Endodermal cell (in vitro differentiated cells): ENCODE measurements at regions not wholly inside any gene's neighbourhood (a gene's known extent, or its start where the extent isn't known, plus 50 kb on each side); places are given as distances from the start of the nearest gene placed in this dataset.

Source experiments
- DNase-seq: peaks from one replicate; pipeline ENCODE4 v3.0.0-alpha.2; 2017
- H3K27ac ChIP-seq: 2 replicates; pipeline ENCODE4 v1.5.1; 2013; ENCODE audit warnings: mild to moderate bottlenecking, low read depth, low read length, moderate library complexity
- H3K27me3 ChIP-seq: 2 replicates; pipeline ENCODE4 v1.6.1; 2013; ENCODE audit warnings: mild to moderate bottlenecking, low read length, moderate library complexity; ENCODE audit not compliant: insufficient read depth, control insufficient read depth, poor library complexity, severe bottlenecking
- H3K36me3 ChIP-seq: 2 replicates; pipeline ENCODE4 v1.7.0; 2013; ENCODE audit warnings: mild to moderate bottlenecking, low read length, moderate library complexity; ENCODE audit not compliant: control insufficient read depth, insufficient read depth
- H3K4me1 ChIP-seq: one replicate; pipeline ENCODE4 v1.7.0; 2013; ENCODE audit warnings: low read length; ENCODE audit not compliant: control insufficient read depth, insufficient read depth
- H3K4me3 ChIP-seq: 2 replicates; pipeline ENCODE4 v1.5.1; 2013; ENCODE audit warnings: mild to moderate bottlenecking, low read length, moderate library complexity
- H3K9ac ChIP-seq: 2 replicates; pipeline ENCODE4 v1.6.1; 2013; ENCODE audit warnings: mild to moderate bottlenecking, low read length, moderate library complexity; ENCODE audit not compliant: poor library complexity, severe bottlenecking; ENCODE audit errors: extremely low read depth
- H3K9me3 ChIP-seq: 2 replicates; pipeline ENCODE4 v1.6.1; 2013; ENCODE audit warnings: mild to moderate bottlenecking, low read length, moderate library complexity; ENCODE audit not compliant: control insufficient read depth
- H3K27ac Mint-ChIP-seq: 2 replicates; pipeline ENCODE4 v1.8.0; 2020; ENCODE audit warnings: mixed read lengths
- H3K27me3 Mint-ChIP-seq: 2 replicates; pipeline ENCODE4 v1.8.0; 2021; ENCODE audit warnings: mild to moderate bottlenecking, mixed read lengths; ENCODE audit not compliant: insufficient read depth
- H3K36me3 Mint-ChIP-seq: 2 replicates; pipeline ENCODE4 v1.8.0; 2020; ENCODE audit warnings: low read depth, mixed read lengths
- H3K4me1 Mint-ChIP-seq: 2 replicates; pipeline ENCODE4 v1.8.0; 2020; ENCODE audit warnings: mixed read lengths
- H3K4me3 Mint-ChIP-seq: 2 replicates; pipeline ENCODE4 v1.8.0; 2020; ENCODE audit warnings: mild to moderate bottlenecking, moderate library complexity, mixed read lengths
- H3K9me3 Mint-ChIP-seq: 2 replicates; pipeline ENCODE4 v1.8.0; 2020; ENCODE audit warnings: mild to moderate bottlenecking, mixed read lengths
- WGBS, 2 experiments: methylation state at CpG; one replicate each; pipeline versions ENCODE4 v1.1.5 to v1.1.7; 2013; ENCODE audit warnings: missing lambda C conversion rate in 2 of 2, mixed read lengths in 1 of 2; ENCODE audit not compliant: insufficient coverage in 1 of 2, insufficient read length in 1 of 2; 5-methylcytosine and 5-hydroxymethylcytosine counted together
- TF ChIP-seq, protein P1 (sequence below): fragments of 200-600 bp; sonication (generic); conservative IDR thresholded peaks from 2 replicates; pipeline ENCODE4 v1.5.0; 2021; ENCODE audit warnings: antibody characterized with exemption, mild to moderate bottlenecking

GRCh38 chr5:118208031-118208453 lies 780.3 kb downstream of the DTWD2 start:
- peaks cover 21% of the 10 kb centered on the region for H3K9me3 ChIP-seq
- H3K36me3 ChIP-seq = no peaks in the 10 kb centered on the region
- H3K4me1 ChIP-seq = no peaks in the 10 kb centered on the region
- peaks cover 34% of the 10 kb centered on the region for H3K9me3 Mint-ChIP-seq
- no peak for DNase-seq
- H3K27ac ChIP-seq = no peak overlapping the region
- no peak overlapping the region for H3K4me3 ChIP-seq
- H3K27me3 Mint-ChIP-seq = no peaks in the 10 kb centered on the region
- 95 to 100% methylated on average over 4 to 23 of the region's 23 CpGs for WGBS, 2 experiments
- H3K4me3 Mint-ChIP-seq = no peak overlapping the region
- TF ChIP-seq, protein P1, sequence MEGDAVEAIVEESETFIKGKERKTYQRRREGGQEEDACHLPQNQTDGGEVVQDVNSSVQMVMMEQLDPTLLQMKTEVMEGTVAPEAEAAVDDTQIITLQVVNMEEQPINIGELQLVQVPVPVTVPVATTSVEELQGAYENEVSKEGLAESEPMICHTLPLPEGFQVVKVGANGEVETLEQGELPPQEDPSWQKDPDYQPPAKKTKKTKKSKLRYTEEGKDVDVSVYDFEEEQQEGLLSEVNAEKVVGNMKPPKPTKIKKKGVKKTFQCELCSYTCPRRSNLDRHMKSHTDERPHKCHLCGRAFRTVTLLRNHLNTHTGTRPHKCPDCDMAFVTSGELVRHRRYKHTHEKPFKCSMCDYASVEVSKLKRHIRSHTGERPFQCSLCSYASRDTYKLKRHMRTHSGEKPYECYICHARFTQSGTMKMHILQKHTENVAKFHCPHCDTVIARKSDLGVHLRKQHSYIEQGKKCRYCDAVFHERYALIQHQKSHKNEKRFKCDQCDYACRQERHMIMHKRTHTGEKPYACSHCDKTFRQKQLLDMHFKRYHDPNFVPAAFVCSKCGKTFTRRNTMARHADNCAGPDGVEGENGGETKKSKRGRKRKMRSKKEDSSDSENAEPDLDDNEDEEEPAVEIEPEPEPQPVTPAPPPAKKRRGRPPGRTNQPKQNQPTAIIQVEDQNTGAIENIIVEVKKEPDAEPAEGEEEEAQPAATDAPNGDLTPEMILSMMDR = no peak
- no peaks in the 10 kb centered on the region for H3K36me3 Mint-ChIP-seq
- H3K9ac ChIP-seq = no peak overlapping the region
- H3K27me3 ChIP-seq = no peaks in the 10 kb centered on the region
- no peak overlapping the region for H3K27ac Mint-ChIP-seq
- H3K4me1 Mint-ChIP-seq = no peaks in the 10 kb centered on the region

DNA sequence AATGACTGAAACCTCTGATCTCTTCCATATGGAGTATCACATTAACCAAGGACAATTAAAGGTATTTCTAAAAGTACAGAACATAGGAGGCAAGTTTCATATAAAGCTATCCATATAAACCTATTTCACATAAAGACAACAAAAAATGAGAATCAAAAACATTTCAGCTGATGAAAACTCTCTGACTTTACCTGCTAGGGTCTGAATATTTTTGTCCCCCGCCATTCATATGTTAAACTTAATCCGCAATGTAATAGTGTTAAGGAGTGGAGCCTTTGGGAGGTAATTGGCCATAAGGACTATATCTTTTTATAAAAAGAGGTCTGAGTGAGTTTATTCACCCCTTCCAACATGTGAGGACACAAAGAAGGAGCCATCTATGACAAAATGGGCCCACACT lies 788.5 kb downstream of the DTWD2 start:
- no peaks in the 10 kb centered on the region for H3K4me1 ChIP-seq
- Mint-ChIP-seq H3K9me3 (no peaks in the 10 kb centered on the region), H3K36me3 (no peaks in the 10 kb centered on the region), H3K27me3 (no peaks in the 10 kb centered on the region), H3K27ac (no peak overlapping the region), H3K4me1 (no peaks in the 10 kb centered on the region), H3K4me3 (no peak overlapping the region)
- TF ChIP-seq, protein P1 = no peak
- H3K36me3 ChIP-seq = no peaks in the 10 kb centered on the region
- H3K27me3 ChIP-seq = no peaks in the 10 kb centered on the region
- no peak overlapping the region for H3K4me3 ChIP-seq
- H3K27ac ChIP-seq = no peak overlapping the region
- DNase-seq = no peak
- WGBS, 2 experiments = 80 to 94% methylated on average over 1 to 2 of the region's 2 CpGs
- no peaks in the 10 kb centered on the region for H3K9me3 ChIP-seq
- H3K9ac ChIP-seq = no peak overlapping the region

DNA sequence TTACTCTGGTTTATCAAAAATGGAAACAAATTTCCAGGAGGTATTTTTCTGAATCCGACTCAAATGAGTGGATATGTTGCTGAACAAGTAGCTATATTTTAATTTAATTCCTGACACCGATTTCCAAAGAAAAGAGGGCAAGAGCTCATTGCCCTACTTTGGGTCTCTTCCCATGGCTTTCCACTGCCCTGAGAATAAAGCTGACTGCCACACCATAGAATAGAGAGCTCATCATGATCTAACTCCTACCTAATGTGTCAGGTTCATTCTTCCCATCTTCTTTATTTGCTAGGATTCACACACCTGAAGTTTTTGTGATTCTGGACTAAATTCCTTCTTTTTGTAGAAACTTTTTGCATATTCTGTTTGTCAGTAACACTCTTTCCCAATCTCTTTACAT lies 792.1 kb downstream of the DTWD2 start:
- H3K27ac Mint-ChIP-seq = no peak overlapping the region
- whole genome bisulfite sequencing, 2 experiments = 91 to 95% methylated on average over 2 of the region's 2 CpGs
- TF ChIP-seq, protein P1 = no peak
- no peaks in the 10 kb centered on the region for H3K4me1 Mint-ChIP-seq
- no peak for DNase-seq
- Histone ChIP-seq H3K27ac (no peak overlapping the region), H3K4me1 (no peaks in the 10 kb centered on the region), H3K9ac (no peak overlapping the region), H3K27me3 (no peaks in the 10 kb centered on the region), H3K9me3 (no peaks in the 10 kb centered on the region), H3K36me3 (no peaks in the 10 kb centered on the region), H3K4me3 (no peak overlapping the region)
- no peaks in the 10 kb centered on the region for H3K36me3 Mint-ChIP-seq
- no peaks in the 10 kb centered on the region for H3K27me3 Mint-ChIP-seq
- no peak overlapping the region for H3K4me3 Mint-ChIP-seq
- no peaks in the 10 kb centered on the region for H3K9me3 Mint-ChIP-seq
